HEK293T (cell line): ENCODE measurements at regions not wholly inside any gene's neighbourhood (a gene's known extent, or its start where the extent isn't known, plus 50 kb on each side); places are given as distances from the start of the nearest gene placed in this dataset.

Source experiments
- ARNT ChIP-seq: fragments of 450-650 bp; IDR thresholded peaks from 2 replicates; pipeline ENCODE4 v1.6.1; 2017; ENCODE audit warnings: mild to moderate bottlenecking
- BHLHE40 ChIP-seq: fragments of 450-650 bp; IDR thresholded peaks from 2 replicates; pipeline ENCODE4 v1.6.1; 2016; ENCODE audit warnings: mild to moderate bottlenecking, moderate library complexity, borderline replicate concordance
- ELF4 ChIP-seq: fragments of 450-650 bp; IDR thresholded peaks from 2 replicates; pipeline ENCODE4 v1.6.1; 2017; ENCODE audit warnings: antibody characterized with exemption
- FOXA1 ChIP-seq: fragments of 450-650 bp; IDR thresholded peaks from 2 replicates; pipeline ENCODE4 v1.6.1; 2016; ENCODE audit warnings: mild to moderate bottlenecking
- FOXM1 ChIP-seq: fragments of 450-650 bp; IDR thresholded peaks from 2 replicates; pipeline ENCODE4 v1.6.1; 2017; ENCODE audit warnings: mild to moderate bottlenecking, borderline replicate concordance
- HDGF ChIP-seq: fragments of 450-650 bp; IDR thresholded peaks from 2 replicates; pipeline ENCODE4 v1.6.1; 2017; ENCODE audit warnings: antibody characterized with exemption, borderline replicate concordance
- L3MBTL2 ChIP-seq: fragments of 450-650 bp; conservative IDR thresholded peaks from 2 replicates; pipeline ENCODE4 v1.6.1; 2016; ENCODE audit warnings: mild to moderate bottlenecking
- NFRKB ChIP-seq: fragments of 450-650 bp; IDR thresholded peaks from 2 replicates; pipeline ENCODE4 v1.6.1; 2016; ENCODE audit warnings: mild to moderate bottlenecking, moderate library complexity
- PKNOX1 ChIP-seq: fragments of 450-650 bp; IDR thresholded peaks from 2 replicates; pipeline ENCODE4 v1.6.1; 2016
- SP1 ChIP-seq: fragments of 450-650 bp; IDR thresholded peaks from 2 replicates; pipeline ENCODE4 v1.6.1; 2017
- SUZ12 ChIP-seq: fragments of 450-650 bp; IDR thresholded peaks from 2 replicates; pipeline ENCODE4 v1.6.1; 2016; ENCODE audit warnings: mild to moderate bottlenecking
- TARDBP ChIP-seq: fragments of 450-650 bp; IDR thresholded peaks from 2 replicates; pipeline ENCODE4 v1.6.1; 2016
- ZNF384 ChIP-seq: fragments of 450-650 bp; IDR thresholded peaks from 2 replicates; pipeline ENCODE4 v1.6.1; 2016

DNA sequence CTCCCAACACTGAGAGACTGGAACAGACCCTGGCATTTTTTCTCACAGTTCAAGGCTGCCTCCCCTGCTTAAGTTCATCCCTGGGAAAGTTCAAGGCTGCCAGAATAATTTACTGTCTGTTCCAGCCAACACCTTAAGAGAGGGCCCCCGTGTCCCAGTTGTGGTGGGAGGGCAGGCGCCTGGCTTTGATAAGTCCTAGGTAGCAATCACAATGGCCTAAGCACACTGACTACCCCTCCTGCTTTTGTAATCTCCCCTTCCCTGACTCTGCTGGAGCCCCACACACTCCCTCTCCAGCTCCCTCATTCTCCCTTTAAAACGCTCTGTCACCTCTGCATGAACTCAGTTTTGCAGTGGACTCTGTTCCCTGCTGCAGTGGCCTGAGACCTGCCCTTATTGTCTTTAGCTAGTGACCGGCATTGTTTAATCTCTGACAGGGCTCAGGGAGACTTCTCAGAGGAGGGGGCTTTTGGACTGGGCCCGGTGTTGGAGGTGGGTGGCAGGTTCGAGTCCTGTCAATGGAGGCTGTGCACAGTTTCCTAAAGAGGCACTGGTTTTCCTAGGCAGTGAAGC is 507.2 kb downstream of the TBC1D22A start:
- TF ChIP-seq NFRKB (no peak), FOXM1 (no peak), HDGF (no peak), L3MBTL2 (no peak), FOXA1 (no peak), SP1 (no peak), BHLHE40 (no peak), PKNOX1 (no peak), ARNT (no peak), ELF4 (no peak), TARDBP (no peak), ZNF384 (no peak), SUZ12 (no peak)
